ENCODE measurements at regions not wholly inside any gene's neighbourhood (a gene's known extent, or its start where the extent isn't known, plus 50 kb on each side); places are given as distances from the start of the nearest gene placed in this dataset.

DNA sequence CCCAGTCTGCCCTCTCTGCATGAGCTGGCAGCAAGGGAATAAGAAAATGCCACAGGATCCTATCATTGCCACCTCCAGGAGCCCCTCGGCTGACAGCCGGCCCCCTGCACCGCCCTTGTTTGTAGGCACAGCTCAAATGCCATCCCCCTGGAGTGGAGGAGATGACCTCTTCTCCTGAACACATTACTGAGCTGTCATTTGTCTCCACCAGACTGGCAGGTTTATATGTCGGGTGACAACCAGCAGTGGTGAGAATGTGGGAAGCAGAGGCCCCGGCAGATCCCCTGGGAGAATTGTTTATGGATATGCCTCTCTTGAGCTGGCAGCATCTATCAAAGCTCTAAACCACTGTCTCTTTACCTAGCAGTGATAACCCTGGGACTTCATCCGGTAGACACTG, 135.4 kb upstream of the FMN2 start:
- TF ChIP-seq, protein P1, sequence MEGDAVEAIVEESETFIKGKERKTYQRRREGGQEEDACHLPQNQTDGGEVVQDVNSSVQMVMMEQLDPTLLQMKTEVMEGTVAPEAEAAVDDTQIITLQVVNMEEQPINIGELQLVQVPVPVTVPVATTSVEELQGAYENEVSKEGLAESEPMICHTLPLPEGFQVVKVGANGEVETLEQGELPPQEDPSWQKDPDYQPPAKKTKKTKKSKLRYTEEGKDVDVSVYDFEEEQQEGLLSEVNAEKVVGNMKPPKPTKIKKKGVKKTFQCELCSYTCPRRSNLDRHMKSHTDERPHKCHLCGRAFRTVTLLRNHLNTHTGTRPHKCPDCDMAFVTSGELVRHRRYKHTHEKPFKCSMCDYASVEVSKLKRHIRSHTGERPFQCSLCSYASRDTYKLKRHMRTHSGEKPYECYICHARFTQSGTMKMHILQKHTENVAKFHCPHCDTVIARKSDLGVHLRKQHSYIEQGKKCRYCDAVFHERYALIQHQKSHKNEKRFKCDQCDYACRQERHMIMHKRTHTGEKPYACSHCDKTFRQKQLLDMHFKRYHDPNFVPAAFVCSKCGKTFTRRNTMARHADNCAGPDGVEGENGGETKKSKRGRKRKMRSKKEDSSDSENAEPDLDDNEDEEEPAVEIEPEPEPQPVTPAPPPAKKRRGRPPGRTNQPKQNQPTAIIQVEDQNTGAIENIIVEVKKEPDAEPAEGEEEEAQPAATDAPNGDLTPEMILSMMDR (IDR thresholded peaks at IDR 0.05; ENCODE audit: extremely low read depth, low read depth, low read length): no peak

DNA sequence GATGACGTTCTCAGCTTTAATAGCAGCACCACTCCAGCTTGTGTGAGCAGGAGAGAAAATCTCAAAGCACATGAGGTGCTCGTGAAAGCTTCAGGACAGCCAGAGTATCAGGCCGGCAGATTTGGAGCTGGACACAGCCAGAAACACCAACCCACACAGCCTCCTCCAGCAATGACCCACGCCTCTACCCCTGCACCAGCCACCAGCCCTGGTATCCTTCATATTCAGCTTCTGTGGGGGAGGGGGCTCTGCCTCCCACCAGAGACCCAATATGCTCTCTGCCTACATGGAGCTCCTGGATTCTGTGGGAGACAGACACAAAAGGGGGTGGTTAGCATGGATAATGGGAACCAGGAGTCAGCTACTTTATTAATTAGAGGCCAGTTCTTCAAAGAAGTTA, 133.6 kb upstream of the FMN2 start:
- H3K27me3 ChIP-seq (ENCODE audit: insufficient read depth, low read length): peaks cover 15% of the 10 kb centered on the region

More for the DNA sequence above, 135.4 kb upstream of the FMN2 start:
- Histone ChIP-seq H3K27ac (ENCODE audit: low read depth, low read length) (no peak overlapping the region), H3K4me3 (ENCODE audit: insufficient read depth, low read length) (no peak overlapping the region), H3K79me2 (ENCODE audit: insufficient read depth, low read length) (no peaks in the 10 kb centered on the region), H3K36me3 (ENCODE audit: insufficient read depth, low read length) (no peaks in the 10 kb centered on the region), H3K9me3 (ENCODE audit: low read depth, low read length) (no peaks in the 10 kb centered on the region), H2AFZ (ENCODE audit: low read length) (no peak overlapping the region), H3K27me3 (ENCODE audit: insufficient read depth, low read length) (peaks cover 13% of the 10 kb centered on the region), H3K4me1 (ENCODE audit: insufficient read depth, low read length) (no peaks in the 10 kb centered on the region), H3K4me2 (ENCODE audit: insufficient read depth, low read length) (no peak overlapping the region), H4K20me1 (ENCODE audit: insufficient read depth, low read length) (no peaks in the 10 kb centered on the region)
- no peak for DNase-seq (ENCODE audit: insufficient read length, low spot score, missing footprints)

DNA sequence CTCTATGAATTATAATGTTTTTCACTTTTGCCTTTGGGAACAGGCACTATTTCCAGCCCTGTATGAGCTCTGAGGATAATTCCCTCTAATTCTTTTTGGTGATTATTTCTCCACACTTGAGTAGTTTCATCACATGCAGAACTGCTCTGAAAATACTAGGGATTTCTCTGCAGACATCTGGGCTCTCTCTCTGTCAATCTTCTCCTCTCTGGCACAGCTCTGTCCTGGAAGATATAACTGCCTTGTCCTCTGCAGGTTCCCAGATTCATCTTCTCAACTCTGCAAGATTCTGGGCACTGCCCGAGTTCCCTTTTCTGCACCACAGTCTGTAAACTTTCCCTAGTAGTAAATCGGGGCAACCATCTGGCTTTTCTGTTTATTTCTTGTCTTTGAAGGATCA, 131.3 kb upstream of the FMN2 start:
- no peaks in the 10 kb centered on the region for H3K4me1 ChIP-seq (ENCODE audit: insufficient read depth, low read length)
- no peak for DNase-seq (ENCODE audit: insufficient read length, low spot score, missing footprints)
- TF ChIP-seq, protein P1 (IDR thresholded peaks at IDR 0.05; ENCODE audit: extremely low read depth, low read depth, low read length): no peak
- no peak overlapping the region for H3K4me2 ChIP-seq (ENCODE audit: insufficient read depth, low read length)
- H3K79me2 ChIP-seq (ENCODE audit: insufficient read depth, low read length): no peaks in the 10 kb centered on the region
- no peaks in the 10 kb centered on the region for H4K20me1 ChIP-seq (ENCODE audit: insufficient read depth, low read length)
- H3K27ac ChIP-seq (ENCODE audit: low read depth, low read length): no peak overlapping the region
- H2AFZ ChIP-seq (ENCODE audit: low read length): no peak overlapping the region
- H3K4me3 ChIP-seq (ENCODE audit: insufficient read depth, low read length): no peak overlapping the region
- no peaks in the 10 kb centered on the region for H3K9me3 ChIP-seq (ENCODE audit: low read depth, low read length)
- H3K36me3 ChIP-seq (ENCODE audit: insufficient read depth, low read length): no peaks in the 10 kb centered on the region
- peaks cover 20% of the 10 kb centered on the region for H3K27me3 ChIP-seq (ENCODE audit: insufficient read depth, low read length)

More for the DNA sequence above, 133.6 kb upstream of the FMN2 start:
- Histone ChIP-seq H3K36me3 (ENCODE audit: insufficient read depth, low read length) (no peaks in the 10 kb centered on the region), H3K27ac (ENCODE audit: low read depth, low read length) (no peak overlapping the region), H4K20me1 (ENCODE audit: insufficient read depth, low read length) (no peaks in the 10 kb centered on the region), H3K4me2 (ENCODE audit: insufficient read depth, low read length) (no peak overlapping the region), H3K4me3 (ENCODE audit: insufficient read depth, low read length) (no peak overlapping the region), H3K4me1 (ENCODE audit: insufficient read depth, low read length) (no peaks in the 10 kb centered on the region), H3K9me3 (ENCODE audit: low read depth, low read length) (no peaks in the 10 kb centered on the region), H2AFZ (ENCODE audit: low read length) (no peak overlapping the region), H3K79me2 (ENCODE audit: insufficient read depth, low read length) (no peaks in the 10 kb centered on the region)
- DNase-seq (ENCODE audit: insufficient read length, low spot score, missing footprints): no peak
- TF ChIP-seq, protein P1 (IDR thresholded peaks at IDR 0.05; ENCODE audit: extremely low read depth, low read depth, low read length): no peak

DNA sequence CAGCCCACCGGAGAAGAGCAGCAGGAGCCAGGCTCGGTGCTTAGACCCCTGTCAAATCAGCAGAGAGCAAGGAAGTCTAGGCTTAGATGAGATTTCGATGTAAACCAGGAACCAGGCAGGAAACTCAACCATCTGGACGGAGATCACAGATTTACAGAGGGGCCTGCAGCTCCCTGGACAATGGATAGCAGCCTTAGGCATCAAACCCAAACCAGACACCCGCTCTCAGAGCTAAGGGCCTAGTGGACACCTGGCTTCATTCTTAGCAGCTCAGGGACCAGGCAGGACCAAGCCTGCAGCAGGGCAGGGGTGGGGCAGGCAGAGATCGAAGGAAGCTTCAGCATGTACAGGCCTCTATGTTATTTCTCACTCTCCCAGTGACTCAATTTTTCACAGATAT, 127.8 kb upstream of the FMN2 start:
- Histone ChIP-seq H3K4me1 (ENCODE audit: insufficient read depth, low read length) (no peaks in the 10 kb centered on the region), H3K4me2 (ENCODE audit: insufficient read depth, low read length) (no peak overlapping the region), H3K27me3 (ENCODE audit: insufficient read depth, low read length) (peaks cover 16% of the 10 kb centered on the region), H3K9me3 (ENCODE audit: low read depth, low read length) (no peaks in the 10 kb centered on the region), H3K79me2 (ENCODE audit: insufficient read depth, low read length) (no peaks in the 10 kb centered on the region), H3K27ac (ENCODE audit: low read depth, low read length) (no peak overlapping the region), H3K4me3 (ENCODE audit: insufficient read depth, low read length) (no peak overlapping the region), H4K20me1 (ENCODE audit: insufficient read depth, low read length) (no peaks in the 10 kb centered on the region), H3K36me3 (ENCODE audit: insufficient read depth, low read length) (no peaks in the 10 kb centered on the region), H2AFZ (ENCODE audit: low read length) (no peak overlapping the region)
- TF ChIP-seq, protein P1 (IDR thresholded peaks at IDR 0.05; ENCODE audit: extremely low read depth, low read depth, low read length): no peak
- DNase-seq (ENCODE audit: insufficient read length, low spot score, missing footprints): no peak

Data from osteoblast (primary cell).